SK-N-MC (cell line): ENCODE measurements at regions not wholly inside any gene's neighbourhood (a gene's known extent, or its start where the extent isn't known, plus 50 kb on each side); places are given as distances from the start of the nearest gene placed in this dataset.

Source experiments
- EZH2 ChIP-seq: fragments of 200-600 bp; sonication (generic); IDR thresholded peaks from one replicate; pipeline ENCODE4 v1.6.1; 2017; ENCODE audit warnings: antibody characterized with exemption
- POLR2AphosphoS5 ChIP-seq: IDR thresholded peaks from 2 replicates; pipeline ENCODE4 v1.6.1; 2012; ENCODE audit warnings: mild to moderate bottlenecking, low read depth, low read length, borderline replicate concordance

GRCh38 chr2:19702267-19702666, 199.5 kb downstream of the TTC32 start:
- TF ChIP-seq POLR2AphosphoS5 (no peak), EZH2 (no peak)
